ENCODE measurements at regions not wholly inside any gene's neighbourhood (a gene's known extent, or its start where the extent isn't known, plus 50 kb on each side); places are given as distances from the start of the nearest gene placed in this dataset.

GRCh38 chr2:234643407-234643806 is 146.5 kb upstream of the ARL4C start:
- no peak for DNase-seq (ENCODE audit: low read depth, low spot score)
- Histone ChIP-seq H3K27ac (no peak overlapping the region), H3K4me3 (no peak overlapping the region), H3K36me3 (ENCODE audit: insufficient read depth, low read length) (no peaks in the 10 kb centered on the region), H3K9ac (ENCODE audit: insufficient read length) (no peak overlapping the region), H3K9me3 (ENCODE audit: low read depth, low read length) (peaks cover 3% of the 10 kb centered on the region; the same call in 1 of the 2 replicates)
- no peak for TF ChIP-seq EZH2 (IDR thresholded peaks at IDR 0.05)
- no peak for TF ChIP-seq POLR2AphosphoS5 (IDR thresholded peaks at IDR 0.05; ENCODE audit: borderline replicate concordance, low read depth, low read length)
- TF ChIP-seq FOXP2 (optimal IDR thresholded peaks at IDR 0.05; ENCODE audit: control extremely low read depth, extremely low read length, insufficient read depth), result no peak

DNA sequence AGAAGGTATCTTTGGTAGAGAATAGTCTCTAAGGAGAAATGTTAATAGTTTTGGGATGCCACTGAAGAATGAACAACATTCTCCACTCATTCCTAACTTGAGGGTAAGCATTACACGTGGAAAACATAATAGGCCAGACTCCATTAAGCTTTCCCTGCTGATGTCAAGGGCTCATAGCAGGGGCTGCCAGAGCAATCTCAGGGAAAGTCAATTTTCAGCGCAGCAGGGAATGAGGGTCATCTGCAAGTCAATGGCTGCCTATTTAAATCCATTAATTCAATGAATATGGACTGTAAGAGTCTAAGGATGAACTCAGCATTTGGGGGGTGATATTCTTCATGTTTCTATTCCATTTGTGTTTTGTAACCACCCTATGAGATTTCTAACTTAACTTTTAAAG is 144.2 kb upstream of the ARL4C start:
- TF ChIP-seq FOXP2 (optimal IDR thresholded peaks at IDR 0.05; ENCODE audit: control extremely low read depth, extremely low read length, insufficient read depth) (no peak), POLR2AphosphoS5 (IDR thresholded peaks at IDR 0.05; ENCODE audit: borderline replicate concordance, low read depth, low read length) (no peak), EZH2 (IDR thresholded peaks at IDR 0.05) (no peak)
- Histone ChIP-seq H3K27ac (no peak overlapping the region), H3K4me3 (no peak overlapping the region), H3K36me3 (ENCODE audit: insufficient read depth, low read length) (no peaks in the 10 kb centered on the region), H3K9me3 (ENCODE audit: low read depth, low read length) (peaks cover 3% of the 10 kb centered on the region; the same call in 1 of the 2 replicates), H3K9ac (ENCODE audit: insufficient read length) (no peak overlapping the region)
- no peak for DNase-seq (ENCODE audit: low read depth, low spot score)

GRCh38 chr2:234640657-234641056 is 143.8 kb upstream of the ARL4C start:
- no peak for DNase-seq (ENCODE audit: low read depth, low spot score)
- H3K36me3 ChIP-seq (ENCODE audit: insufficient read depth, low read length), result no peaks in the 10 kb centered on the region
- H3K4me3 ChIP-seq, result no peak overlapping the region
- TF ChIP-seq POLR2AphosphoS5 (IDR thresholded peaks at IDR 0.05; ENCODE audit: borderline replicate concordance, low read depth, low read length) (no peak), EZH2 (IDR thresholded peaks at IDR 0.05) (no peak), FOXP2 (optimal IDR thresholded peaks at IDR 0.05; ENCODE audit: control extremely low read depth, extremely low read length, insufficient read depth) (no peak)
- H3K9me3 ChIP-seq (ENCODE audit: low read depth, low read length), result peaks cover 3% of the 10 kb centered on the region; the same call in 1 of the 2 replicates
- H3K27ac ChIP-seq, result no peak overlapping the region
- no peak overlapping the region for H3K9ac ChIP-seq (ENCODE audit: insufficient read length)

- Histone ChIP-seq H3K9me3 (ENCODE audit: low read depth, low read length) (peaks cover 3% of the 10 kb centered on the region; the same call in 1 of the 2 replicates), H3K27ac (no peak overlapping the region), H3K36me3 (ENCODE audit: insufficient read depth, low read length) (no peaks in the 10 kb centered on the region), H3K4me3 (no peak overlapping the region), H3K9ac (ENCODE audit: insufficient read length) (no peak overlapping the region)
- TF ChIP-seq EZH2 (IDR thresholded peaks at IDR 0.05), result no peak
- TF ChIP-seq FOXP2 (optimal IDR thresholded peaks at IDR 0.05; ENCODE audit: control extremely low read depth, extremely low read length, insufficient read depth), result no peak
- TF ChIP-seq POLR2AphosphoS5 (IDR thresholded peaks at IDR 0.05; ENCODE audit: borderline replicate concordance, low read depth, low read length), result no peak
- no peak for DNase-seq (ENCODE audit: low read depth, low spot score)
These were observed 142.1 kb upstream of the ARL4C start for GRCh38 chr2:234638966-234639365.

- H3K9me3 ChIP-seq (ENCODE audit: low read depth, low read length), result no peaks in the 10 kb centered on the region
- no peak overlapping the region for H3K4me3 ChIP-seq
- DNase-seq (ENCODE audit: low read depth, low spot score), result no peak
- H3K27ac ChIP-seq, result no peak overlapping the region
- no peak for TF ChIP-seq POLR2AphosphoS5 (IDR thresholded peaks at IDR 0.05; ENCODE audit: borderline replicate concordance, low read depth, low read length)
- TF ChIP-seq FOXP2 (optimal IDR thresholded peaks at IDR 0.05; ENCODE audit: control extremely low read depth, extremely low read length, insufficient read depth), result no peak
- no peak for TF ChIP-seq EZH2 (IDR thresholded peaks at IDR 0.05)
- no peaks in the 10 kb centered on the region for H3K36me3 ChIP-seq (ENCODE audit: insufficient read depth, low read length)
- H3K9ac ChIP-seq (ENCODE audit: insufficient read length), result no peak overlapping the region
These were observed 138.4 kb upstream of the ARL4C start for GRCh38 chr2:234635284-234635683.

GRCh38 chr2:234633581-234634230 is 136.8 kb upstream of the ARL4C start:
- TF ChIP-seq FOXP2 (optimal IDR thresholded peaks at IDR 0.05; ENCODE audit: control extremely low read depth, extremely low read length, insufficient read depth), result no peak
- TF ChIP-seq EZH2 (IDR thresholded peaks at IDR 0.05), result no peak
- no peak for DNase-seq (ENCODE audit: low read depth, low spot score)
- no peak overlapping the region for H3K9ac ChIP-seq (ENCODE audit: insufficient read length)
- no peak overlapping the region for H3K27ac ChIP-seq
- no peak overlapping the region for H3K4me3 ChIP-seq
- H3K36me3 ChIP-seq (ENCODE audit: insufficient read depth, low read length), result no peaks in the 10 kb centered on the region
- no peaks in the 10 kb centered on the region for H3K9me3 ChIP-seq (ENCODE audit: low read depth, low read length)

DNA sequence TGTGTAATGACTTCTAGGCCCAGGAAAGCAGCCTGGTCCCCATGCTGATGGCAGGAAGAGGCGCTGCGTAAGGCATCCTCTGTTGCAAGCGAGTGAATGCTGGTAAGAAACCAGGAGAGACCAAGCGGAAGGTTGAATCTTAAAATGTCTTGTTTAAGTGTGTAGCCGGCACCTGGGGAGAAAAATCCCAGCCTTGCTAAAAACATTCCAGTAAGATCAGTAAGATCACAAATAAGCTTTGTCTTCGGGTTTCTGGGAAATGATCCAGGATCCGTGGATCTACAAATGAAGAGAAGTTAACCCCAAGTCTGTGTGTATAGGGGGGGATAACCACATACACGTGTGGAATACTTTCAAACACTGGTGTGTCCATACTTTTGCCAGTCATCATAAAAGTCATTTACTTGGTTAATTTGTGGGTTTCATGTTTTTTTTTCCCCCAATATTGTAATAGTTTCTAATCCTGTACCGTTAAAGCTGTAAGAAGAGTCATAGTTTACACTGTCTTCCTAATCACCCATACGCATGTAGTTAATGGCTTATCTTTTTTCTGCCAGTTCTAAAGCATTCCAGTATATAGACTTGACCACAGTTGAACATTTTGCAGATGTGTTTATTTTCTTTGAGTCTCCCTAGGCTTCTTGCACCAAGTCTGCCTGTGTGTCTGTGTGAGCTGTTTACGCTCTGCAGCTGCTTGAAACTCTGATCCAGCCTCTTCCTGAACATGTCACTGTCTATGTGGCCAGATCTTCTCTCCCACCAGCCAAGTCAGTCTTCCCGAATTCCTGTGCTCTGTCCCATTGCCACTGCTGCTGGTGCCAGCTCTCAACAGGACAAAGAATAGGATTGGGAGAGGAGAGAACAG is 135.9 kb upstream of the ARL4C start:
- Histone ChIP-seq H3K27ac (0 out of 2 replicates have a peak overlapping the region, but pooled peaks have one; percentile 29), H3K9ac (ENCODE audit: insufficient read length) (no peak overlapping the region), H3K4me3 (no peak overlapping the region), H3K9me3 (ENCODE audit: low read depth, low read length) (no peaks in the 10 kb centered on the region), H3K36me3 (ENCODE audit: insufficient read depth, low read length) (no peaks in the 10 kb centered on the region)
- DNase-seq (ENCODE audit: low read depth, low spot score), result no peak
- TF ChIP-seq POLR2AphosphoS5 (IDR thresholded peaks at IDR 0.05; ENCODE audit: borderline replicate concordance, low read depth, low read length), result no peak
- no peak for TF ChIP-seq FOXP2 (optimal IDR thresholded peaks at IDR 0.05; ENCODE audit: control extremely low read depth, extremely low read length, insufficient read depth)
- no peak for TF ChIP-seq EZH2 (IDR thresholded peaks at IDR 0.05)

GRCh38 chr2:234631646-234632514 is 135.0 kb upstream of the ARL4C start:
- H3K27ac ChIP-seq, result no peak overlapping the region
- no peak overlapping the region for H3K9ac ChIP-seq (ENCODE audit: insufficient read length)
- DNase-seq (ENCODE audit: low read depth, low spot score), result no peak
- no peak for TF ChIP-seq POLR2AphosphoS5 (IDR thresholded peaks at IDR 0.05; ENCODE audit: borderline replicate concordance, low read depth, low read length)
- TF ChIP-seq FOXP2 (optimal IDR thresholded peaks at IDR 0.05; ENCODE audit: control extremely low read depth, extremely low read length, insufficient read depth), result no peak
- TF ChIP-seq EZH2 (IDR thresholded peaks at IDR 0.05), result no peak
- H3K4me3 ChIP-seq, result no peak overlapping the region
- no peaks in the 10 kb centered on the region for H3K36me3 ChIP-seq (ENCODE audit: insufficient read depth, low read length)
- no peaks in the 10 kb centered on the region for H3K9me3 ChIP-seq (ENCODE audit: low read depth, low read length)
